Small intestine (tissue), 7 donors: ENCODE measurements at regions not wholly inside any gene's neighbourhood (a gene's known extent, or its start where the extent isn't known, plus 50 kb on each side); places are given as distances from the start of the nearest gene placed in this dataset.

ENCODE experiments used
- DNase-seq, 2 donors: peaks; one replicate each; pipeline versions ENCODE4 v3.0.0 to v3.0.0-alpha.2; 2013
- FAIRE-seq: peaks from 2 replicates; lab custom pipeline; 2012; peaks lifted over from hg19 to GRCh38; lab: Jason Lieb, UNC
- H3K27ac ChIP-seq, 3 donors: one replicate each; pipeline ENCODE4 v1.5.1; 2013; ENCODE audit warnings: low read length in 2 of 3, mild to moderate bottlenecking in 2 of 3, control low read depth in 1 of 3, inconsistent platforms in 1 of 3, low read depth in 1 of 3, moderate library complexity in 1 of 3
- H3K27me3 ChIP-seq, 3 donors: one replicate each; pipeline ENCODE4 v1.6.1; 2013; ENCODE audit warnings: low read length in 3 of 3, inconsistent platforms in 1 of 3; ENCODE audit not compliant: control insufficient read depth in 3 of 3, insufficient read depth in 3 of 3
- H3K36me3 ChIP-seq, 3 donors: one replicate each; pipeline ENCODE4 v1.6.1; 2013; ENCODE audit warnings: low read length in 3 of 3, inconsistent platforms in 1 of 3, low read depth in 1 of 3, mild to moderate bottlenecking in 1 of 3, moderate library complexity in 1 of 3; ENCODE audit not compliant: control insufficient read depth in 3 of 3, insufficient read depth in 2 of 3
- H3K4me1 ChIP-seq, 3 donors: one replicate each; pipeline ENCODE4 v1.6.1; 2013; ENCODE audit warnings: low read length in 2 of 3, inconsistent platforms in 1 of 3, low read depth in 1 of 3, mild to moderate bottlenecking in 1 of 3, moderate library complexity in 1 of 3; ENCODE audit not compliant: control insufficient read depth in 3 of 3, insufficient read depth in 2 of 3
- H3K4me3 ChIP-seq, 3 donors: one replicate each; pipeline ENCODE4 v1.5.1; 2013; ENCODE audit warnings: low read length in 3 of 3, control low read depth in 1 of 3, inconsistent platforms in 1 of 3, low read depth in 1 of 3, mild to moderate bottlenecking in 1 of 3, moderate library complexity in 1 of 3
- H3K9me3 ChIP-seq, 2 donors: one replicate each; pipeline ENCODE4 v1.6.1; 2013; ENCODE audit warnings: low read depth in 1 of 2, low read length in 1 of 2; ENCODE audit not compliant: control insufficient read depth in 2 of 2, insufficient read depth in 1 of 2
- WGBS, 3 donors: extraction: QIAGEN DNeasy Blood & Tissue Kit; methylation state at CpG; one replicate each; pipeline ENCODE4 v1.1.7; 2013; 5-methylcytosine and 5-hydroxymethylcytosine counted together
- donor health status: healthy with polysubstance abuse.
- donor health status: control.
- donor health status: control.
- donor health status: Bipolar disorder and iron deficiency.
- donor health status: healthy.

GRCh38 chr16:73371584-73372319, 323.8 kb upstream of the ZFHX3 start:
- H3K27ac ChIP-seq = peak overlapping the region in 1 of 3 donors; percentile 87

GRCh38 chr16:73369851-73370250, 321.9 kb upstream of the ZFHX3 start:
- FAIRE-seq = no peak
- no peaks in the 10 kb centered on the region for H3K27me3 ChIP-seq
- H3K9me3 ChIP-seq = no peaks in the 10 kb centered on the region
- no peak for DNase-seq
- H3K27ac ChIP-seq = no peak overlapping the region
- no peak overlapping the region for H3K4me3 ChIP-seq
- H3K4me1 ChIP-seq = peaks cover 0 to 35% (median 5%) of the 10 kb centered on the region in 3 donors
- 85 to 88% (median 86%) methylated on average over 3 of the region's 3 CpGs for WGBS, 3 donors
- no peaks in the 10 kb centered on the region for H3K36me3 ChIP-seq

More at GRCh38 chr16:73371584-73372319, 323.8 kb upstream of the ZFHX3 start:
- peak; percentile 40 to 90 for DNase-seq
- Histone ChIP-seq H3K9me3 (no peaks in the 10 kb centered on the region), H3K27me3 (peaks cover 0 to 2% (median 0%) of the 10 kb centered on the region in 3 donors), H3K36me3 (no peaks in the 10 kb centered on the region), H3K4me1 (peaks cover 0 to 25% (median 5%) of the 10 kb centered on the region in 3 donors), H3K4me3 (no peak overlapping the region)
- FAIRE-seq = no peak
- WGBS, 3 donors = 24 to 66% (median 44%) methylated on average over 9 of the region's 9 CpGs

- no peak for FAIRE-seq
- Histone ChIP-seq H3K27ac (no peak overlapping the region), H3K9me3 (no peaks in the 10 kb centered on the region), H3K4me3 (no peak overlapping the region), H3K4me1 (peaks cover 0 to 35% (median 5%) of the 10 kb centered on the region in 3 donors), H3K36me3 (no peaks in the 10 kb centered on the region), H3K27me3 (no peaks in the 10 kb centered on the region)
- 86 to 89% (median 89%) methylated on average over 4 of the region's 4 CpGs for WGBS, 3 donors
- no peak for DNase-seq
These were observed 320.8 kb upstream of the ZFHX3 start for GRCh38 chr16:73368715-73369114.

- Histone ChIP-seq H3K36me3 (no peaks in the 10 kb centered on the region), H3K4me3 (no peak overlapping the region), H3K9me3 (no peaks in the 10 kb centered on the region), H3K27me3 (no peaks in the 10 kb centered on the region), H3K4me1 (peaks cover 0 to 21% (median 0%) of the 10 kb centered on the region in 3 donors), H3K27ac (peak overlapping the region in 1 of 3 donors; percentile 12)
- DNase-seq = peak; percentile 25 to 82
- FAIRE-seq = no peak
- 4 to 37% (median 28%) methylated on average over 9 of the region's 9 CpGs for WGBS, 3 donors
These were observed 317.2 kb upstream of the ZFHX3 start for GRCh38 chr16:73365016-73365551.

GRCh38 chr16:73364413-73364812, 316.5 kb upstream of the ZFHX3 start:
- no peaks in the 10 kb centered on the region for H3K9me3 ChIP-seq
- H3K27ac ChIP-seq = no peak overlapping the region
- no peaks in the 10 kb centered on the region for H3K27me3 ChIP-seq
- FAIRE-seq = no peak
- no peak overlapping the region for H3K4me3 ChIP-seq
- no peak for DNase-seq
- H3K4me1 ChIP-seq = peaks cover 0 to 21% (median 0%) of the 10 kb centered on the region in 3 donors
- H3K36me3 ChIP-seq = no peaks in the 10 kb centered on the region
- WGBS, 3 donors = 52 to 64% (median 62%) methylated on average over 6 of the region's 6 CpGs

GRCh38 chr16:73361061-73361460, 313.1 kb upstream of the ZFHX3 start:
- WGBS, 3 donors = 86 to 93% (median 88%) methylated on average over 9 of the region's 9 CpGs
- H3K27ac ChIP-seq = no peak overlapping the region
- no peak for FAIRE-seq

GRCh38 chr16:73356401-73357079, 308.6 kb upstream of the ZFHX3 start:
- FAIRE-seq (no peak), DNase-seq (no peak)

More at GRCh38 chr16:73361061-73361460, 313.1 kb upstream of the ZFHX3 start:
- Histone ChIP-seq H3K36me3 (no peaks in the 10 kb centered on the region), H3K27me3 (no peaks in the 10 kb centered on the region), H3K4me1 (peaks cover 0 to 18% (median 0%) of the 10 kb centered on the region in 3 donors), H3K9me3 (no peaks in the 10 kb centered on the region), H3K4me3 (no peak overlapping the region)
- DNase-seq = no peak

GRCh38 chr16:73355981-73356380, 308.1 kb upstream of the ZFHX3 start:
- FAIRE-seq = no peak
- H3K4me1 ChIP-seq = peaks cover 0 to 6% (median 0%) of the 10 kb centered on the region in 3 donors
- 88 to 95% (median 91%) methylated on average over 10 of the region's 10 CpGs for WGBS, 3 donors

More at GRCh38 chr16:73356401-73357079, 308.6 kb upstream of the ZFHX3 start:
- H3K4me1 ChIP-seq = peaks cover 0 to 8% (median 0%) of the 10 kb centered on the region in 3 donors
- no peak overlapping the region for H3K27ac ChIP-seq
- 88 to 90% (median 89%) methylated on average over 13 of the region's 13 CpGs for WGBS, 3 donors
- no peak overlapping the region for H3K4me3 ChIP-seq
- no peaks in the 10 kb centered on the region for H3K27me3 ChIP-seq
- no peaks in the 10 kb centered on the region for H3K9me3 ChIP-seq
- no peaks in the 10 kb centered on the region for H3K36me3 ChIP-seq

More at GRCh38 chr16:73355981-73356380, 308.1 kb upstream of the ZFHX3 start:
- H3K4me3 ChIP-seq = no peak overlapping the region
- no peaks in the 10 kb centered on the region for H3K27me3 ChIP-seq
- H3K9me3 ChIP-seq = no peaks in the 10 kb centered on the region
- H3K36me3 ChIP-seq = no peaks in the 10 kb centered on the region
- H3K27ac ChIP-seq = no peak overlapping the region
- DNase-seq = no peak
